Myocyte (in vitro differentiated cells): ENCODE measurements at regions not wholly inside any gene's neighbourhood (a gene's known extent, or its start where the extent isn't known, plus 50 kb on each side); places are given as distances from the start of the nearest gene placed in this dataset.

Experiments used
- DNase-seq: peaks from one replicate; pipeline ENCODE4 v3.0.0-alpha.2; 2012; ENCODE audit warnings: low read depth

DNA sequence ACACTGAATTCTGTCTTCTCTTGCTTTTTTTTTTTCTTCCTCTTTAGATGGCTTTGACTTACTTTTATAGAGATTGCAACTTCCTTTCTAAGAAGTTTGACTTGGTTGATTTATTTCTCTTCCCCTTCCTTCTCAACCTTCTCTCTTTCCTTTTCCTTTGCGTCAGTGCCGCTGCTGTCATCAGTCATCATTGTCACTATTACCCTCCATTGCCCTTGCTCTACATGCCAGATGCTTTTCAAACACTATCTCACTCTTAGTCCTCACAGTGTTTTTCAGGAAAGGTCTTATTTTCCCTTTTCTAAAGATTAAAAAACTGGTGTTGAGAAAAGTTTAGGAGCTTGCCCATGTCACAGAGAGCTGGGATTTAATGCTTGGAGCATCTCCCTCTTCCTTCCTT is 74.7 kb upstream of the C11orf87 start:
- no peak for DNase-seq

DNA sequence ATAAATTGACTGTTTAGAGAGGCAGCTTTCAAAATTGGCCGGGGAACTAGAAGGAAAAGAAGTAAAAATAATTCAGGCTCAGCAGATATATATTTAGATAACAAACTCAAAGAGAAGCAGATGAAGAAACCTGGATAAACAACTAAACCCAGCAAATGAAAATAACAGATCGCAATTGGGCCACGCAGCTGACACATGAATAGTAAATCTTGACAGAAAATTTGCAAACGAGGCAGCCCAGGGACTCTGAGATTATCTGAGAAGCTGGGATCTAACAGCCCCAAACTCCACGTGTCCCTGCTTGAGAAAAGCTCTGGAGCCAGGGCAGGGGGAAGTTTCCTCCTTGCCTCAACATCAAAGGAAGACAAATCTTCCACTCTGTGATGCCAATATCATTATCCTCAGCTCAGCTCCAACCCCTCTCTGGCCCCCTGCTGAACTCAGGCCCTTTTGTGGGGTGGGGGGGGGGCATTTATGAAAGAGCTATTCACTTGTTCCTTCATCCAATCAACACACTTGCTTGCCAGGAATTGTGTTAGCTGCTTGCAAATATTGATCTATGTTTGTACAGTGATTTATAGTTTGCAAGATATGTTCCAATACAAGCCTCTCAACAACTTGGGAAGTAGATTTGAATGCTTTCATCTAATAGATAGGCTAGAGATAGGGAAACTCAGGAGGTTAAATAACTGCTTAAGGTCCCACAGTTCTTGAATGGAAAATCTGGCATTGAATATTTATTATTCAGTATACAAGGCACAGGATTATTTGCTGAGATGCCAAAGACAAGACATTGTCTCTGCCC is 72.5 kb upstream of the C11orf87 start:
- DNase-seq = no peak

DNA sequence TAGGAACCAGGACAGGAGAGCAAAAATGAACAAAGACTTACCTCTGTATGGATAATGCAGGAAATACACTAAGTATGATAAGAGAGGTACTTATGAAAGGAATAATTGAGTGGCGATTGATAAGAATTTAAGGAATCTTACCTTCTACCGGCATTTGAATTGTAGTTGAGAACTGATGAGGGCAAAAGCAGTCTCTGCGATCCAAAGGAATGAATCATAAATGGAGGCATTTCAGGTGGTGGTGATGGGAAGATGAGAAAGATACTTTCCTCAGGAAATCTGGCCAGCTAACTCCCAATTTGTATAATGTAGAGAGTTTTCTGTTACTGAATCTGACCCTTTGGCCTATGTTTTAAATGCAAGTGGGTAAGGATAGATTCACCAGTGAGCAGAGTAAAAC is 71.9 kb upstream of the C11orf87 start:
- no peak for DNase-seq

DNA sequence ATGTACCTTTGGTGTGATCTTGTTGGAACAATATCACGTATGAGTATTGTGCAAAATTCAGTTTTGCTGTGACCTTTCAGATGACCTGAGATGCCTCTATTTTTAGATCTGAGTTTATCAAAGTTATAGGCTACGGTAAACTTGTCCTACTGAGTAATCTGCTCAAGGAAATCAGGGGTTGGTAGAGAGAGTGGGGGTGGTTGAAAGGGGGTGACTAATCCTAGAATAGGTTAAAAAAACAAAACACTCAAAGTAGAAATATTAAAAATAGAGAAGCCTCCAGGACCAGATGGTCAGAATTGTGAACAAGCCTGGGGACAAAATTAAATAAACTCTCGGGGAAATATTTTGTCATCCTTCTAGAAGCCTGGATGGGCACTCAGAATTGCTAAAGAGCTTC is 59.9 kb upstream of the C11orf87 start:
- no peak for DNase-seq

DNA sequence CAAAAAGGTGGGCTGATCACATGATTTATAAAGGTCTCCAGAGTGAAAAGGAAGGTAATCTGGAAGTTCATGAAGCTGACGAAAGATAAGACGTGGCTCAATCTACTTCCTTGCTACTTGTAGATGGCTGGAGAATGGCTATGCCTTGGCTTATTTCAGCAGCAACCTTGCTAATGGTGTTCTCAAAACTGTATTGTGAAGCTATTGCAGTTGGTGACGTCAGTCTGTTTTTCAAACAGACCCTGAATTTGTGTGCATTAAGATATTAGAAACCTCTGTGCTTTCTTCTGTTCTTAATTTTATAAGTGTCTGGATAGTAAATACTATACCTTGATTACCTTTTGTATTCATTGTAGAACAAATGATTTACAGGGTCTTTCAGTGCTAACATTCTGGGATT is 58.3 kb upstream of the C11orf87 start:
- DNase-seq = no peak

DNA sequence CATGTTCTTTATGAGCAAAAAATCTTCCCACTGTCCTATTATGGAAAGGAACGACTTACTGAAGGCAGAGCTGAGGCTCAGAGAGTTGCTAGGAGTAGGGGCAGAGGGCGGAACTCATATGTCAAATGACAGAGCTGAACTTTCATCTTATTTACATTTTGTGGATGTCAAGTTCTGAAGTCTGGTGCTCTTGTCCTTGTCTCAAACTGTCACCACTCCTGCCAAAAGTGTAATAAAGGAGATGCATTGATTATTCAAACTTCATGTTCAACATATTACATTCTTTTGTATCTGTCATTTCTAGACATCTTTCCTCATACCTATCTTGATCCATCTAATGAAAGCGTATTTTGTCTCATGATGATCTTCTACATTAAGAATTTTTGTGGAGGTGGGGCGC is 57.1 kb upstream of the C11orf87 start:
- DNase-seq = no peak

DNA sequence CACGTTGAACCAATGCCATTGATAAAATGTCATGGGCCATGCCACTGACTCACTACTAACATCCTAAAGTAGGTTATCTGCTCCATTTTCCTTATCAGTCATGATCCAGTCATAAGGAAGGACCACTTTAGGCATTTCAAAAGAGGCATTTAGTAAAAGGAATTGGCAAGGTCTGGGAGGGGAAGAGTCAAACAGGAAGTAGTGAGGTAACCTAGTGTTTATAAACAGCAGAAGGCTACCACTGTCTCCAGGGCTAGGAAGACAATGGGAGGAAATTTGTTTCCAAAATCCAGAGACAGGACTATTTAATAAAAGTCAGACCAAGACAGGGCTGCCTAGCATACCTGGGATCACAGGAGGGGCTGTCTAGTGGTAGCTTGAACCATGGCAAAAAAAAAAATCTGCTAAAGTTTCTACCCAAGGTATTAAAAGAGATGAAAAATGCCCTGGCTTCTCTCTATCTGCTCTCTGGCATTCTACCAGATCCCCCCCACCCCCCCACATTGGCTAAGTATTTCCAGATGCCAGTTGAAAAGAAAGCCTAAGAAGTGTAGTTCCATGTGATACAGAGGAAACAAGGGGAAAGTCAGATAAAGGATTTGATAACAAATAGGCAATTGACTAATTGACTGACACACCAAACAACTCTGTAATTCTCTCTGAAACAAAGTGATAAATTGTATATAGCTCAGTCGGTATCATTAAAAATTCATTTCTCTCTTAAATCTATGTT is 50.4 kb upstream of the C11orf87 start:
- DNase-seq = no peak
